Smooth muscle cell (in vitro differentiated cells): ENCODE measurements at regions not wholly inside any gene's neighbourhood (a gene's known extent, or its start where the extent isn't known, plus 50 kb on each side); places are given as distances from the start of the nearest gene placed in this dataset.
A peak's percentile ranks its signal among the peaks of the same experiment; 100 is the strongest.

Source experiments
- DNase-seq: peaks from one replicate; lab custom pipeline; 2025; ENCODE audit not compliant: unreplicated experiment; lab: John Stamatoyannopoulos, UW
- H2AFZ ChIP-seq: fragments of 200-600 bp; sonication (generic); 2 replicates; pipeline ENCODE4 v1.6.0; 2016; ENCODE audit warnings: antibody characterized with exemption, low read depth, mild to moderate bottlenecking
- H3F3A ChIP-seq: fragments of 200-600 bp; sonication (generic); 2 replicates; pipeline ENCODE4 v1.6.0; 2017; ENCODE audit warnings: antibody characterized with exemption, low read depth
- H3K27ac ChIP-seq: fragments of 200-600 bp; sonication (generic); 2 replicates; pipeline ENCODE4 v1.5.1; 2016; ENCODE audit warnings: low read depth, mild to moderate bottlenecking
- H3K27me3 ChIP-seq: fragments of 200-600 bp; sonication (generic); 2 replicates; pipeline ENCODE4 v1.6.1; 2016; ENCODE audit warnings: low read depth, mild to moderate bottlenecking
- H3K36me3 ChIP-seq: fragments of 200-600 bp; sonication (generic); 2 replicates; pipeline ENCODE4 v1.5.1; 2016; ENCODE audit warnings: low read depth
- H3K4me1 ChIP-seq: fragments of 200-600 bp; sonication (generic); 2 replicates; pipeline ENCODE4 v1.5.1; 2016; ENCODE audit warnings: low read depth
- H3K4me2 ChIP-seq: fragments of 200-600 bp; sonication (generic); 2 replicates; pipeline ENCODE4 v1.6.0; 2016; ENCODE audit warnings: mild to moderate bottlenecking
- H3K4me3 ChIP-seq: fragments of 200-600 bp; sonication (generic); 2 replicates; pipeline ENCODE4 v1.5.1; 2016; ENCODE audit warnings: mild to moderate bottlenecking
- H3K79me2 ChIP-seq: fragments of 200-600 bp; sonication (generic); 2 replicates; pipeline ENCODE4 v1.6.0; 2016; ENCODE audit warnings: low read depth, mild to moderate bottlenecking
- H3K9ac ChIP-seq: fragments of 200-600 bp; sonication (generic); 2 replicates; pipeline ENCODE4 v1.6.0; 2016; ENCODE audit warnings: low read depth
- H3K9me3 ChIP-seq: fragments of 200-600 bp; sonication (generic); replicated peaks from 2 replicates; pipeline ENCODE4 v1.5.1; 2016; ENCODE audit warnings: low read depth
- H4K20me1 ChIP-seq: fragments of 200-600 bp; sonication (generic); 2 replicates; pipeline ENCODE4 v1.6.0; 2016; ENCODE audit warnings: low read depth
- WGBS: methylation state at CpG from one replicate; pipeline ENCODE4 v1.1.7; 2016; ENCODE audit warnings: low lambda C conversion rate; 5-methylcytosine and 5-hydroxymethylcytosine counted together
- TF ChIP-seq, protein P1 (sequence below): fragments of 200-600 bp; sonication (generic); IDR thresholded peaks from 2 replicates; pipeline ENCODE4 v1.5.1; 2017; ENCODE audit warnings: borderline replicate concordance, mild to moderate bottlenecking, antibody characterized with exemption; ENCODE audit not compliant: insufficient read depth, poor library complexity, severe bottlenecking

GRCh38 chr5:130652176-130652575 lies 512.9 kb downstream of the HINT1 start:
- Histone ChIP-seq H3K9me3 (no peaks in the 10 kb centered on the region), H3K36me3 (no peaks in the 10 kb centered on the region), H3K9ac (peak overlapping the region; percentile 16), H2AFZ (no peak overlapping the region), H3K27me3 (no peaks in the 10 kb centered on the region), H3K4me1 (peaks cover 5% of the 10 kb centered on the region), H3K4me3 (no peak overlapping the region), H3K27ac (peak overlapping the region; percentile 69), H3K4me2 (peak overlapping the region; percentile 27), H3F3A (no peaks in the 10 kb centered on the region), H4K20me1 (no peaks in the 10 kb centered on the region), H3K79me2 (no peaks in the 10 kb centered on the region)
- WGBS = 27% methylated on average over 2 of the region's 2 CpGs
- TF ChIP-seq, protein P1, sequence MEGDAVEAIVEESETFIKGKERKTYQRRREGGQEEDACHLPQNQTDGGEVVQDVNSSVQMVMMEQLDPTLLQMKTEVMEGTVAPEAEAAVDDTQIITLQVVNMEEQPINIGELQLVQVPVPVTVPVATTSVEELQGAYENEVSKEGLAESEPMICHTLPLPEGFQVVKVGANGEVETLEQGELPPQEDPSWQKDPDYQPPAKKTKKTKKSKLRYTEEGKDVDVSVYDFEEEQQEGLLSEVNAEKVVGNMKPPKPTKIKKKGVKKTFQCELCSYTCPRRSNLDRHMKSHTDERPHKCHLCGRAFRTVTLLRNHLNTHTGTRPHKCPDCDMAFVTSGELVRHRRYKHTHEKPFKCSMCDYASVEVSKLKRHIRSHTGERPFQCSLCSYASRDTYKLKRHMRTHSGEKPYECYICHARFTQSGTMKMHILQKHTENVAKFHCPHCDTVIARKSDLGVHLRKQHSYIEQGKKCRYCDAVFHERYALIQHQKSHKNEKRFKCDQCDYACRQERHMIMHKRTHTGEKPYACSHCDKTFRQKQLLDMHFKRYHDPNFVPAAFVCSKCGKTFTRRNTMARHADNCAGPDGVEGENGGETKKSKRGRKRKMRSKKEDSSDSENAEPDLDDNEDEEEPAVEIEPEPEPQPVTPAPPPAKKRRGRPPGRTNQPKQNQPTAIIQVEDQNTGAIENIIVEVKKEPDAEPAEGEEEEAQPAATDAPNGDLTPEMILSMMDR = no peak
- no peak for DNase-seq

DNA sequence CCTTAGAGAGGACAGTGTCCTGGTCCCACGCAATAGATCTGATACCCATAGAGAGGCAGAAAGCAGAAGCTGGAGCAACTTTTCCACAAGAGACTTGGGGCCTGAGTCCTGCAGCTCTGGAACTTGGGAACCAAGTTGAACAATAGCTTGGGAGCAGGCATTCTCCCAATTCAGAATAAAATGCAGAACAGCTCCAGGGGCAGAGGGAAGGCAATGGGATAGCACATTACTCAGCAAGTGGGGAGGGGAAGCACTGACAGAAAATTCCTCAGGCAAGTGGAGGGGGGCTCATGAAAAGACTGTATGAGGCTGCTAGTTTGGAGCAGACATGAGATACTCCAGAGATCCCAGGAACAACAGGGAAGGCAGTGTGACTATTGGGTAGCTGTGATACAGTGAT lies 513.6 kb downstream of the HINT1 start:
- TF ChIP-seq, protein P1 = no peak
- Histone ChIP-seq H3K4me1 (peaks cover 5% of the 10 kb centered on the region), H3K9ac (no peak overlapping the region), H3K4me3 (no peak overlapping the region), H3K27ac (no peak overlapping the region), H4K20me1 (no peaks in the 10 kb centered on the region), H3K4me2 (no peak overlapping the region), H3F3A (no peaks in the 10 kb centered on the region), H3K27me3 (no peaks in the 10 kb centered on the region), H3K36me3 (no peaks in the 10 kb centered on the region), H2AFZ (no peak overlapping the region), H3K9me3 (no peaks in the 10 kb centered on the region), H3K79me2 (no peaks in the 10 kb centered on the region)
- DNase-seq = no peak
- WGBS = 71% methylated on average over 1 of the region's 1 CpG

GRCh38 chr5:130643321-130643720 lies 521.7 kb downstream of the HINT1 start:
- WGBS = 88% methylated on average over 5 of the region's 5 CpGs
- no peaks in the 10 kb centered on the region for H3K4me1 ChIP-seq
- no peaks in the 10 kb centered on the region for H3K79me2 ChIP-seq
- H3K9me3 ChIP-seq = no peaks in the 10 kb centered on the region
- no peak overlapping the region for H3K4me2 ChIP-seq
- H3K4me3 ChIP-seq = no peak overlapping the region
- no peak overlapping the region for H2AFZ ChIP-seq
- H3F3A ChIP-seq = no peaks in the 10 kb centered on the region
- no peaks in the 10 kb centered on the region for H3K27me3 ChIP-seq
- H3K27ac ChIP-seq = no peak overlapping the region
- H3K9ac ChIP-seq = no peak overlapping the region
- DNase-seq = no peak
- TF ChIP-seq, protein P1 = no peak
- no peaks in the 10 kb centered on the region for H3K36me3 ChIP-seq
- no peaks in the 10 kb centered on the region for H4K20me1 ChIP-seq

GRCh38 chr5:130642461-130642860 lies 522.6 kb downstream of the HINT1 start:
- no peak overlapping the region for H3K4me2 ChIP-seq
- 84% methylated on average over 2 of the region's 2 CpGs for WGBS

More at GRCh38 chr5:130642461-130642860, 522.6 kb downstream of the HINT1 start:
- no peak for DNase-seq
- no peaks in the 10 kb centered on the region for H4K20me1 ChIP-seq
- no peaks in the 10 kb centered on the region for H3K36me3 ChIP-seq
- H3K4me3 ChIP-seq = no peak overlapping the region
- TF ChIP-seq, protein P1 = no peak
- no peaks in the 10 kb centered on the region for H3F3A ChIP-seq
- H3K4me1 ChIP-seq = no peaks in the 10 kb centered on the region
- no peak overlapping the region for H2AFZ ChIP-seq
- H3K79me2 ChIP-seq = no peaks in the 10 kb centered on the region
- H3K27me3 ChIP-seq = no peaks in the 10 kb centered on the region
- H3K27ac ChIP-seq = no peak overlapping the region
- no peaks in the 10 kb centered on the region for H3K9me3 ChIP-seq
- H3K9ac ChIP-seq = no peak overlapping the region
